Activated CD8-positive, alpha-beta T cell treated with anti-CD3 and anti-CD28 coated beads, Interleukin-2, amount 10 ng/mL, durations not matched to agents 7 days and 5 days (primary cell): ENCODE measurements at regions not wholly inside any gene's neighbourhood (a gene's known extent, or its start where the extent isn't known, plus 50 kb on each side); places are given as distances from the start of the nearest gene placed in this dataset.
"Not testable (repeated sequence)": the region's sequence is repeated elsewhere in the genome, so short reads cannot be mapped to it uniquely, and the experiment has no call there.

Experiments
- ATAC-seq: fragments of 150-1000 bp; cut with Tn5 transposase; one replicate; pipeline ENCODE4 v1.10.0; 2021; ENCODE audit warnings: moderate library complexity
- CTCF ChIA-PET: fragments of 350-600 bp; sonication (Branson Sonifier 250); formaldehyde crosslinking; loops from one replicate; lab custom pipeline; 2021; ENCODE audit warnings: antibody characterized with exemption; lab: Charles Lee
- POLR2A ChIA-PET: fragments of 350-600 bp; sonication (Branson Sonifier 250); formaldehyde crosslinking; loops from one replicate; lab custom pipeline; 2021; ENCODE audit warnings: antibody characterized with exemption; lab: Charles Lee
- DNase-seq: peaks from one replicate; pipeline ENCODE4 v3.0.0-alpha.2; 2020
- H3K27ac Mint-ChIP-seq: one replicate; pipeline ENCODE4 v1.8.0; 2021; ENCODE audit warnings: mild to moderate bottlenecking, mixed read lengths
- H3K27me3 Mint-ChIP-seq: one replicate; pipeline ENCODE4 v1.8.0; 2021; ENCODE audit warnings: low read depth, mixed read lengths
- H3K36me3 Mint-ChIP-seq: one replicate; pipeline ENCODE4 v1.8.0; 2021; ENCODE audit warnings: low read depth, mixed read lengths
- H3K4me1 Mint-ChIP-seq: one replicate; pipeline ENCODE4 v1.8.0; 2021; ENCODE audit warnings: low read depth, mixed read lengths
- H3K4me3 Mint-ChIP-seq: one replicate; pipeline ENCODE4 v1.8.0; 2021; ENCODE audit warnings: mild to moderate bottlenecking, mixed read lengths
- H3K9me3 Mint-ChIP-seq: one replicate; pipeline ENCODE4 v1.8.0; 2022; ENCODE audit warnings: mixed read lengths; ENCODE audit not compliant: insufficient read depth

GRCh38 chr13:65710514-65710913 lies 1519.6 kb downstream of the PCDH9 start:
- no peaks in the 10 kb centered on the region for H3K4me1 Mint-ChIP-seq
- H3K4me3 Mint-ChIP-seq: no peak overlapping the region
- H3K9me3 Mint-ChIP-seq: peaks cover 27% of the 10 kb centered on the region
- no peaks in the 10 kb centered on the region for H3K27me3 Mint-ChIP-seq
- ChIA-PET CTCF (no interaction called here), POLR2A (no interaction called here)
- no peak overlapping the region for H3K27ac Mint-ChIP-seq
- DNase-seq (no peak), ATAC-seq (no peak)
- no peaks in the 10 kb centered on the region for H3K36me3 Mint-ChIP-seq

DNA sequence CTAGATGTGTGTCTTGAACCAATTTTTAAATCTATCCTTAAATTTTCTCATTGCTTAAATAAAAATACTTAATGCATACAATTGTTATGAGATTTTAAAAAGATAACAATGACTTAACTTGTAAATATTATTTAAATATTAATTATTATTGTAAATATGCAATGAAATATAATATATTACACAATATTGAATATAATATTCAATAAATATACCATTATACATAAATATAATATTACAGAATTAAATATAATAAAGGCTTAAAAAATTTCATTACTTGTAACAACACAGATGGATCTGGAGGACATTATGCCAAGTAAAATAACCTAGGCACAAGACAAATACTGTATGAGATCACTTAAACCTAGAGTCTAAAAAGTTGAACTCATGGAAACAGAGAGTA lies 1532.3 kb downstream of the PCDH9 start:
- H3K27me3 Mint-ChIP-seq: no peaks in the 10 kb centered on the region
- DNase-seq: no peak
- H3K9me3 Mint-ChIP-seq: peaks cover 13% of the 10 kb centered on the region
- no peak overlapping the region for H3K4me3 Mint-ChIP-seq
- CTCF ChIA-PET: no interaction called here
- POLR2A ChIA-PET: no interaction called here
- H3K36me3 Mint-ChIP-seq: no peaks in the 10 kb centered on the region
- no peak overlapping the region for H3K27ac Mint-ChIP-seq
- ATAC-seq: no peak
- no peaks in the 10 kb centered on the region for H3K4me1 Mint-ChIP-seq

GRCh38 chr13:65679240-65679639 lies 1550.9 kb downstream of the PCDH9 start:
- H3K9me3 Mint-ChIP-seq: peaks cover 3% of the 10 kb centered on the region
- no peak overlapping the region for H3K27ac Mint-ChIP-seq
- H3K4me1 Mint-ChIP-seq: no peaks in the 10 kb centered on the region
- ChIA-PET POLR2A (no interaction called here), CTCF (no interaction called here)
- no peaks in the 10 kb centered on the region for H3K27me3 Mint-ChIP-seq
- no peaks in the 10 kb centered on the region for H3K36me3 Mint-ChIP-seq
- no peak for DNase-seq
- H3K4me3 Mint-ChIP-seq: no peak overlapping the region
- ATAC-seq: no peak

- Mint-ChIP-seq H3K4me1 (no peaks in the 10 kb centered on the region), H3K9me3 (peaks cover 4% of the 10 kb centered on the region), H3K36me3 (no peaks in the 10 kb centered on the region), H3K27me3 (no peaks in the 10 kb centered on the region), H3K4me3 (no peak overlapping the region), H3K27ac (no peak overlapping the region)
- DNase-seq: no peak
- CTCF ChIA-PET: no interaction called here
- no peak for ATAC-seq
- POLR2A ChIA-PET: no interaction called here
These were observed 1552.2 kb downstream of the PCDH9 start for GRCh38 chr13:65677906-65678305.

GRCh38 chr13:65675383-65675782 lies 1554.8 kb downstream of the PCDH9 start:
- H3K4me1 Mint-ChIP-seq, H3K27ac Mint-ChIP-seq, ATAC-seq, CTCF ChIA-PET, H3K27me3 Mint-ChIP-seq, H3K36me3 Mint-ChIP-seq, DNase-seq, H3K4me3 Mint-ChIP-seq, H3K9me3 Mint-ChIP-seq, POLR2A ChIA-PET: not testable (repeated sequence)

DNA sequence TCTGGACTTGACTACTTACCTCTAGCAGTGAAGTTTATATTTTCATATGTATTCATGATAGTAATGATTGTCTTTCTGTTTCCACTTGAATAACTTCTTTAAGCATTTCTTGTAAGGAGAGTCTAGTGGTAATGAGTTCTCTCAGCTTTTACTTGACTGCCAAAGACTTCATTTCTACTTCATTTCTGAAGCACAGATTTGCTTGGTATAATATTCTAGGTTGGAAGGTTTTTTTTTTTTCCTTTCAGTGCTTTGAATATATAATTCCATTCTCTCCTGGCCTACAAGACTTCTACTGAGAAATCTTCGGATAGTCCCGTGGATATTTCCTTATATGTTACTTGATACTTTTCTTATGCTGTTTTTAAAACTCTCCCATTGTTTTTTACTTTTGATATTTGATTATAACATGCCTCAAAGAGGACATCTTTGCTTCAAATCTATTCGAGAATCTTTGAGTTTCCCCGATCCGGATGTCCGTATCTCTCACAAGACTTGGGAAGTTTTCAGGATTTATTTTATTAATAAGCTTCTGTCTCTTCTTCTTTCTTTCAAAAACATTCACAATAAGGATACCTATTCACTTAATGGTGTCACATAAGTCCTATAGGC lies 1560.0 kb downstream of the PCDH9 start:
- peaks cover 27% of the 10 kb centered on the region for H3K9me3 Mint-ChIP-seq
- POLR2A ChIA-PET: no interaction called here
- CTCF ChIA-PET: no interaction called here
- DNase-seq (no peak), ATAC-seq (no peak)
- no peak overlapping the region for H3K27ac Mint-ChIP-seq
- no peaks in the 10 kb centered on the region for H3K27me3 Mint-ChIP-seq
- H3K4me1 Mint-ChIP-seq: no peaks in the 10 kb centered on the region
- H3K36me3 Mint-ChIP-seq: no peaks in the 10 kb centered on the region
- H3K4me3 Mint-ChIP-seq: no peak overlapping the region

DNA sequence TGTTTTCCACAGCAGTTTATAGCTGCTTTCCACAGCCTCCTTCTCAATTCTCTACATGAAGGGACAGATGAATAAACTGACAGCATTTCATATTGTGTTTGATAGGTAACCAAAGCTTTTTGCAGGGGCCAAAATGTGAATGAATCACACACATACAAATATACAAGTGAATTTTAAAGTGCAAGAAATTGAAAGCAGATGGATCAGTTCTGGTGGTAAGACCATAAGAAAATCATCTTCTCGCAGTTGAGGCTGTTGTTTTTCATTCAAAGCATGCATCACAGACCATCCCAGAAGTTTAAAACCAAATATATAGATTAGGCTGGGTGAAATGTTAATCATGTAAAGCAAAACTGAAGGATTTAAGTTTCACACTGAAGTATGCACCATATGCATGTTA lies 1569.4 kb downstream of the PCDH9 start:
- Mint-ChIP-seq H3K27ac (no peak overlapping the region), H3K9me3 (peaks cover 12% of the 10 kb centered on the region), H3K36me3 (no peaks in the 10 kb centered on the region), H3K27me3 (no peaks in the 10 kb centered on the region), H3K4me1 (no peaks in the 10 kb centered on the region), H3K4me3 (no peak overlapping the region)
- CTCF ChIA-PET: no interaction called here
- DNase-seq (no peak), ATAC-seq (no peak)
- POLR2A ChIA-PET: no interaction called here

- ATAC-seq: no peak
- H3K36me3 Mint-ChIP-seq: no peaks in the 10 kb centered on the region
- POLR2A ChIA-PET: no interaction called here
These were observed 1573.3 kb downstream of the PCDH9 start for GRCh38 chr13:65656740-65657329.

DNA sequence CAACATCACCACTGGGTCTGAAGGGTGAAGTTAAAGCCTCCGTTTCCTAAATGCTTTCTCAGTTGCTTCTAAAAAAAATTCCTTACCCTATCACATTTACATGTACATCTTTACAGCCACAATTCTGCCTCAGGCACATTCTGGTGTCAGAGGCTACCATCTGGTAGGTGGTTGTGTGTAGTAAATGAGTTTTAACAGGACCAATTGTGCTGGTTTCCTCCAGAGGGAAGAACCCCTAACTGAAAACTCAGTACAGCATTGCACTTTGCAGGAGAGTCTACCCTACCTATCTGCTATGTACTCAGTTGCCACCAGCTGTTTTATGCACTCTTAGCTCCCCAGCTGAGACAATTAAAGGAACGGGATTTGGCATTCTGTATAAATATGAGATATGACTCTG lies 1576.5 kb downstream of the PCDH9 start:
- CTCF ChIA-PET: no interaction called here
- POLR2A ChIA-PET: no interaction called here
- Mint-ChIP-seq H3K36me3 (no peaks in the 10 kb centered on the region), H3K27ac (no peak overlapping the region), H3K4me1 (no peaks in the 10 kb centered on the region), H3K9me3 (no peaks in the 10 kb centered on the region), H3K4me3 (no peak overlapping the region), H3K27me3 (no peaks in the 10 kb centered on the region)
- ATAC-seq (no peak), DNase-seq (no peak)

More at GRCh38 chr13:65656740-65657329, 1573.3 kb downstream of the PCDH9 start:
- Mint-ChIP-seq H3K4me1 (no peaks in the 10 kb centered on the region), H3K4me3 (no peak overlapping the region), H3K27ac (no peak overlapping the region), H3K9me3 (no peaks in the 10 kb centered on the region), H3K27me3 (no peaks in the 10 kb centered on the region)
- no peak for DNase-seq
- CTCF ChIA-PET: no interaction called here

DNA sequence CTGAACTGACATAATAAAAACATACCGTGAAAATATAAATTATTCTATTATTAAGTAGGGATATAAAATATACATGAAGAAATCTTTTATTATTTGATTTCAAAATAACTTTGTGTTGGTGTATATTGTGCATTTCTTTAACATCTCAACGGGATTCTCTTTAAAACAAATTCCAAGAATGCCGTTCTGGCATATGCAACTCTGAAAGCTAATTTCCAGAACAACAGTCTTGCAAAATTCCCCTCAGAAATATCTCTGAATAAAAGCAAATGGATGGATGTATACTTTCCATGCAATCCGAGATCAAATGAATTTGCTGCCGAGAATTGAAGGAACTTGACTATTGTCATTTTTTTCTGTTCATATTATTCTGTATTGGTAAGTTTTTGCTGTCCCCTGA lies 1579.8 kb downstream of the PCDH9 start:
- Mint-ChIP-seq H3K4me1 (no peaks in the 10 kb centered on the region), H3K9me3 (no peaks in the 10 kb centered on the region), H3K27ac (no peak overlapping the region), H3K36me3 (no peaks in the 10 kb centered on the region), H3K27me3 (no peaks in the 10 kb centered on the region), H3K4me3 (no peak overlapping the region)
- ChIA-PET CTCF (no interaction called here), POLR2A (no interaction called here)
- ATAC-seq (no peak), DNase-seq (no peak)

GRCh38 chr13:65642996-65643395 lies 1587.1 kb downstream of the PCDH9 start:
- Mint-ChIP-seq H3K4me1 (no peaks in the 10 kb centered on the region), H3K4me3 (no peak overlapping the region), H3K9me3 (peaks cover 7% of the 10 kb centered on the region), H3K36me3 (no peaks in the 10 kb centered on the region), H3K27me3 (no peaks in the 10 kb centered on the region), H3K27ac (no peak overlapping the region)
- POLR2A ChIA-PET: no interaction called here
- CTCF ChIA-PET: no interaction called here
- ATAC-seq: no peak
- no peak for DNase-seq

GRCh38 chr13:65642301-65642700 lies 1587.8 kb downstream of the PCDH9 start:
- H3K9me3 Mint-ChIP-seq: peaks cover 7% of the 10 kb centered on the region
- no peak overlapping the region for H3K4me3 Mint-ChIP-seq
- CTCF ChIA-PET: no interaction called here
- no peaks in the 10 kb centered on the region for H3K36me3 Mint-ChIP-seq
- no peaks in the 10 kb centered on the region for H3K27me3 Mint-ChIP-seq
- POLR2A ChIA-PET: no interaction called here
- no peak overlapping the region for H3K27ac Mint-ChIP-seq
- no peaks in the 10 kb centered on the region for H3K4me1 Mint-ChIP-seq
- DNase-seq: no peak
- ATAC-seq: no peak
